Mesenchymal stem cell (in vitro differentiated cells and primary cell): ENCODE measurements at regions not wholly inside any gene's neighbourhood (a gene's known extent, or its start where the extent isn't known, plus 50 kb on each side); places are given as distances from the start of the nearest gene placed in this dataset.
A peak's percentile ranks its signal among the peaks of the same experiment; 100 is the strongest.

Experiments
- DNase-seq: peaks from one replicate; pipeline ENCODE4 v3.0.0-alpha.2; 2013
- H2AFZ ChIP-seq: one replicate; pipeline ENCODE4 v1.6.1; 2013; ENCODE audit warnings: low read depth, mild to moderate bottlenecking, control low read depth, inconsistent platforms, low read length, moderate library complexity
- H2AK5ac ChIP-seq: 2 replicates; pipeline ENCODE4 v1.6.1; 2013; ENCODE audit warnings: low read length, moderate library complexity, mild to moderate bottlenecking, inconsistent platforms; ENCODE audit not compliant: severe bottlenecking
- H2BK120ac ChIP-seq: one replicate; pipeline ENCODE4 v1.6.1; 2013; ENCODE audit warnings: low read depth, mild to moderate bottlenecking, inconsistent platforms, low read length, moderate library complexity
- H2BK12ac ChIP-seq, 2 experiments: one replicate each; pipeline ENCODE4 v1.6.1; 2013; ENCODE audit warnings: inconsistent platforms in 2 of 2, low read length in 2 of 2, mild to moderate bottlenecking in 2 of 2, moderate library complexity in 2 of 2, control low read depth in 1 of 2
- H2BK15ac ChIP-seq: one replicate; pipeline ENCODE4 v1.6.1; 2013; ENCODE audit warnings: mild to moderate bottlenecking, low read depth, inconsistent platforms; ENCODE audit not compliant: poor library complexity, severe bottlenecking
- H2BK5ac ChIP-seq: 2 replicates; pipeline ENCODE4 v1.6.1; 2013; ENCODE audit warnings: low read depth, mild to moderate bottlenecking, low read length, control low read depth, inconsistent platforms; ENCODE audit not compliant: poor library complexity, severe bottlenecking
- H3K14ac ChIP-seq, 2 experiments: one replicate each; pipeline ENCODE4 v1.6.1; 2013; ENCODE audit warnings: inconsistent platforms in 2 of 2, low read length in 2 of 2, control low read depth in 1 of 2, mild to moderate bottlenecking in 1 of 2, moderate library complexity in 1 of 2
- H3K18ac ChIP-seq, 2 experiments: one replicate each; pipeline ENCODE4 v1.6.1; 2013; ENCODE audit warnings: inconsistent platforms in 2 of 2, low read length in 2 of 2, control low read depth in 1 of 2, low read depth in 1 of 2, mild to moderate bottlenecking in 1 of 2
- H3K23ac ChIP-seq, 2 experiments: one replicate each; pipeline ENCODE4 v1.6.1; 2013; ENCODE audit warnings: inconsistent platforms in 2 of 2, low read length in 2 of 2, mild to moderate bottlenecking in 2 of 2, moderate library complexity in 2 of 2, control low read depth in 1 of 2
- H3K27ac ChIP-seq: 2 replicates; pipeline ENCODE4 v1.5.1; 2013; ENCODE audit warnings: mild to moderate bottlenecking, moderate library complexity, low read length, control low read depth, inconsistent platforms; ENCODE audit not compliant: poor library complexity, severe bottlenecking
- H3K27me3 ChIP-seq, 2 experiments: 2 replicates each; pipeline versions ENCODE4 v1.6.1 to v1.7.0; 2013; ENCODE audit warnings: low read length in 2 of 2, mild to moderate bottlenecking in 2 of 2, moderate library complexity in 2 of 2, control low read depth in 1 of 2, inconsistent platforms in 1 of 2; ENCODE audit not compliant: control insufficient read depth in 1 of 2, insufficient read depth in 1 of 2
- H3K36me3 ChIP-seq, 2 experiments: 2 replicates each; pipeline versions ENCODE4 v1.6.1 to v1.7.0; 2013; ENCODE audit warnings: low read length in 2 of 2, control low read depth in 1 of 2, inconsistent platforms in 1 of 2, low read depth in 1 of 2, mild to moderate bottlenecking in 1 of 2; ENCODE audit not compliant: insufficient read depth in 2 of 2, control insufficient read depth in 1 of 2
- H3K4ac ChIP-seq, 2 experiments: one replicate each; pipeline ENCODE4 v1.6.1; 2013; ENCODE audit warnings: inconsistent platforms in 2 of 2, low read length in 2 of 2, mild to moderate bottlenecking in 2 of 2, moderate library complexity in 2 of 2, control low read depth in 1 of 2, low read depth in 1 of 2
- H3K4me1 ChIP-seq: 2 replicates; pipeline ENCODE4 v1.6.1; 2013; ENCODE audit warnings: low read depth, low read length, control low read depth; ENCODE audit not compliant: control insufficient read depth, insufficient read depth
- H3K4me2 ChIP-seq: 2 replicates; pipeline ENCODE4 v1.6.1; 2013; ENCODE audit warnings: low read length, mild to moderate bottlenecking, inconsistent platforms; ENCODE audit not compliant: poor library complexity, severe bottlenecking
- H3K4me3 ChIP-seq, 2 experiments: 2 replicates each; pipeline versions ENCODE4 v1.5.1 to v1.7.0; 2013; ENCODE audit warnings: low read length in 2 of 2, mild to moderate bottlenecking in 2 of 2, control low read depth in 1 of 2, low read depth in 1 of 2; ENCODE audit not compliant: insufficient read depth in 1 of 2
- H3K79me1 ChIP-seq: replicated peaks from 2 replicates; pipeline ENCODE4 v1.6.1; 2013; ENCODE audit warnings: mild to moderate bottlenecking, control low read depth, low read length, inconsistent platforms; ENCODE audit not compliant: poor library complexity, severe bottlenecking
- H3K9ac ChIP-seq: 2 replicates; pipeline ENCODE4 v1.7.0; 2013; ENCODE audit warnings: mild to moderate bottlenecking, low read length, moderate library complexity
- H3K9me3 ChIP-seq: 2 replicates; pipeline ENCODE4 v1.7.0; 2013; ENCODE audit warnings: mild to moderate bottlenecking, low read length; ENCODE audit not compliant: control insufficient read depth
- H4K8ac ChIP-seq: one replicate; pipeline ENCODE4 v1.6.1; 2013; ENCODE audit warnings: inconsistent platforms, mild to moderate bottlenecking, low read length, moderate library complexity
- H4K91ac ChIP-seq: one replicate; pipeline ENCODE4 v1.6.1; 2013; ENCODE audit warnings: mild to moderate bottlenecking, low read length, inconsistent platforms
- WGBS: methylation state at CpG from one replicate; pipeline ENCODE4 v1.1.7; 2013; ENCODE audit warnings: mixed read lengths; 5-methylcytosine and 5-hydroxymethylcytosine counted together

DNA sequence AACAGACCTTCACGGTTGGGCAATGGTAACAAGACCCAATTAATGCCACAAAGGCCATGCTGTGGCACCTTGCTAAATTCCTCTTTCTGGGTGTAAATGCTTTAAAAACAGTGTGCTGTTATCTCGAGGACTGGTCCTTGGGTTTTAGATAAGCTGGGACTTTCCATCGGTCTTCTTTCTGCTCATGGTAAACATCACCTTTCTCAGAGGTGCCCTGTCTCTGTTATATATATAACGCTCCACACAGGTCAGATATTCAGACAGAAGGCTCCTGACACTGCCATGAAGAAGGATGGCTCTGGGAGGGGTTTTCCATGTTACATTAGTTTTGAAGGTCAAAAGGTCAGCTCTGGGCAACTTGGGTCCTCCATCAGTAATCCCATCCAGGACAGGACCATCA, 151.6 kb downstream of the BBOX1 start:
- H3K4me2 ChIP-seq: no peak overlapping the region

DNA sequence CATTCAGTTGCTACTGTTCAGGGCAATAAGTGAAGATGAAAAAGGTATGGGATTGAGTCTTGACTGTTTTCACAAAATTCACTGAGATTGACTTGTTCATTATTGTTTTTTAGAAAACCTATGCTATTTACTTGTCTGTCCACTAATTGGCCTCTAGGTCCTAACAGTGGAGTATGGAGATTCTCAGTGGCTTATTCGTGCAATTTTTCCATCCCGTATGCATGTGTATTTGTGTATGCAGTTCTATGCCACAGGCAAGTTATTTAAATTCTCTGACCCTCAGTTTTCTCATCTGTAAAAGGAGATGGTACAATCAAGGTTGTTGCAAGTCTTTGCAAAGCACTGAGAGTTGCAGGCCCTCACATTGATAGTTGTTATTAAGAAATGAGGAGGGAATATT, 151.0 kb downstream of the BBOX1 start:
- H2BK12ac ChIP-seq: no peak overlapping the region
- H2BK15ac ChIP-seq: no peak overlapping the region
- no peak overlapping the region for H3K4me3 ChIP-seq
- no peak overlapping the region for H3K4me2 ChIP-seq
- H2BK5ac ChIP-seq: no peak overlapping the region
- H4K91ac ChIP-seq: no peak overlapping the region
- WGBS: 100% methylated on average over 2 of the region's 2 CpGs
- H3K27me3 ChIP-seq: no peaks in the 10 kb centered on the region
- no peak overlapping the region for H2AK5ac ChIP-seq
- no peak overlapping the region for H3K18ac ChIP-seq
- no peak overlapping the region for H3K14ac ChIP-seq
- no peak overlapping the region for H2AFZ ChIP-seq
- H3K9ac ChIP-seq: no peak overlapping the region
- no peaks in the 10 kb centered on the region for H3K79me1 ChIP-seq
- no peak overlapping the region for H3K27ac ChIP-seq
- peaks cover 0 to 3% of the 10 kb centered on the region in 2 experiments for H3K36me3 ChIP-seq
- no peak for DNase-seq
- no peak overlapping the region for H4K8ac ChIP-seq
- H2BK120ac ChIP-seq: no peak overlapping the region
- H3K9me3 ChIP-seq: no peaks in the 10 kb centered on the region
- H3K4ac ChIP-seq: no peak overlapping the region
- H3K23ac ChIP-seq: no peak overlapping the region
- peaks cover 2% of the 10 kb centered on the region for H3K4me1 ChIP-seq

More for the DNA sequence above, 151.6 kb downstream of the BBOX1 start:
- no peak overlapping the region for H2BK120ac ChIP-seq
- no peak overlapping the region for H3K18ac ChIP-seq
- no peaks in the 10 kb centered on the region for H3K9me3 ChIP-seq
- no peak for DNase-seq
- peaks cover 0 to 3% of the 10 kb centered on the region in 2 experiments for H3K36me3 ChIP-seq
- no peak overlapping the region for H4K91ac ChIP-seq
- no peak overlapping the region for H3K4me3 ChIP-seq
- H2BK15ac ChIP-seq: no peak overlapping the region
- no peaks in the 10 kb centered on the region for H3K27me3 ChIP-seq
- no peak overlapping the region for H3K27ac ChIP-seq
- no peak overlapping the region for H2AFZ ChIP-seq
- H3K79me1 ChIP-seq: no peaks in the 10 kb centered on the region
- H3K9ac ChIP-seq: no peak overlapping the region
- 61% methylated on average over 3 of the region's 4 CpGs for WGBS
- H2BK12ac ChIP-seq: no peak overlapping the region
- no peak overlapping the region for H3K14ac ChIP-seq
- no peak overlapping the region for H3K23ac ChIP-seq
- H2BK5ac ChIP-seq: no peak overlapping the region
- H3K4me1 ChIP-seq: peaks cover 2% of the 10 kb centered on the region
- peak overlapping the region; percentile 22 for H2AK5ac ChIP-seq
- no peak overlapping the region for H3K4ac ChIP-seq
- H4K8ac ChIP-seq: no peak overlapping the region

DNA sequence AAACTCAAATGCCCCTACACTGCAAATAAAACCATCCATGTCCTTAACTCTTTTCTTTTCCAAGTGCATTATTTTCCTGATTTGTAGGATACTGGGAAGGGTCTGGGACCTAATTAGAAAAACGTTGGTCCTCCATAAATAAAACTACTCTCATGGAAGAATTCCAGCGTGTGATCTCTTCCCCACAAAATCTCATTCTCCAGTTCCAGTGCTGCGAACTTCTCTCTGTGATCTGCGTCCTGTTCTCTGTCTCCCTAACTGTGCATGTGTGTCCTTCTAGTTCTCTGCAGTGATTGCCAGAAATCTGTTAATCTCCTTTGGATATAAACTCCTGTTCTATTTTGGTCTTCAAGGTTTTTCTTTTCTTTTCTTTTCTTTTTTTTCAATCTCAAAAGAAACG, 148.1 kb downstream of the BBOX1 start:
- Histone ChIP-seq H3K9ac (no peak overlapping the region), H3K36me3 (peaks cover 0 to 3% of the 10 kb centered on the region in 2 experiments), H3K18ac (no peak overlapping the region), H3K79me1 (no peaks in the 10 kb centered on the region), H3K4me3 (no peak overlapping the region), H2AK5ac (no peak overlapping the region), H2BK15ac (no peak overlapping the region), H3K4ac (no peak overlapping the region), H2BK12ac (no peak overlapping the region), H2BK120ac (no peak overlapping the region), H3K23ac (no peak overlapping the region), H4K8ac (no peak overlapping the region), H4K91ac (no peak overlapping the region), H3K27ac (no peak overlapping the region), H2AFZ (no peak overlapping the region), H3K9me3 (no peaks in the 10 kb centered on the region), H3K14ac (no peak overlapping the region), H3K27me3 (no peaks in the 10 kb centered on the region), H3K4me2 (no peak overlapping the region), H3K4me1 (peaks cover 2% of the 10 kb centered on the region), H2BK5ac (no peak overlapping the region)
- DNase-seq: no peak
- WGBS: 53% methylated on average over 4 of the region's 5 CpGs

DNA sequence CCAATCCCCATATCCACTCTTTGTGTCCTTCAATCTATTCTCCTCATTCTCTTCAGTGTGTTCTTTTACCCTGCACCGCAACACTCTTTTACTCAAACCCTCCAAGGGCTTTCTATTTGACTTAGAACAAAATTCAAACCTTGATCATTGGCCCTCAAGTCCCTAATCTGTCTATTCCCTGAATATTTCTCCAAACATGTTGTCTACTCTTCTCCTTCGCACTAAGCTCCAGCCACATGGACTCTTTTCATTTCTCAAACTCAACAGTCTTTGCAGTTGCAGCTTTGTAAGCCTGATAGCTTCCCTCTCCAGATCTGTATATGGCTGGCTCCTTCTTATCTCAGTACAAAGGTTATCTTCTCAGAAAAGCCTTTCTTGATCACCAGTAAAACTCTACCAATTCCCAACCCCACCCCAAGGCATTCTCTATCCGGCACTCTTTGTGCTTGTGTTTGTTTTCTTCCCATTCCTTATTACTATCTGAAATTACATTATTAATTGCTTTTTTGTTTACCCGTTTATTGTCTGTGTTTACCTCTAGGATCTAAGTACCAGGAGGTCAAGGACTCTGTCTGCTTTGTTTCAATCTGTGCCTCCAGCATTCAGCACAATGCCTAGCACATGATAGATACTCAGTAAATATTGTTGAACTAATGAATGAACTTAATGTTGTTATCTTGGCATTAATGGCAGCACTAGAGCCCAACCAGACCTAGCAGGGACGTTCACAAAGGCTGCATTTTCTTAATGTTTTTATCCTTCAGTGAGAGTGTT, 147.4 kb downstream of the BBOX1 start:
- no peak overlapping the region for H3K4me2 ChIP-seq
- H3K18ac ChIP-seq: no peak overlapping the region
- H2BK120ac ChIP-seq: no peak overlapping the region
- H3K27ac ChIP-seq: no peak overlapping the region
- no peak overlapping the region for H3K9ac ChIP-seq
- H2AFZ ChIP-seq: no peak overlapping the region
- no peaks in the 10 kb centered on the region for H3K79me1 ChIP-seq
- no peak overlapping the region for H4K8ac ChIP-seq
- H2BK15ac ChIP-seq: no peak overlapping the region
- no peak overlapping the region for H4K91ac ChIP-seq
- H3K23ac ChIP-seq: no peak overlapping the region
- no peak for DNase-seq
- H2BK12ac ChIP-seq: no peak overlapping the region
- 65% methylated on average over 3 of the region's 5 CpGs for WGBS
- no peak overlapping the region for H2BK5ac ChIP-seq
- peaks cover 2% of the 10 kb centered on the region for H3K4me1 ChIP-seq
- H2AK5ac ChIP-seq: no peak overlapping the region
- no peaks in the 10 kb centered on the region for H3K9me3 ChIP-seq
- no peaks in the 10 kb centered on the region for H3K27me3 ChIP-seq
- H3K4ac ChIP-seq: no peak overlapping the region
- H3K36me3 ChIP-seq: peaks cover 0 to 3% of the 10 kb centered on the region in 2 experiments
- H3K14ac ChIP-seq: no peak overlapping the region
- no peak overlapping the region for H3K4me3 ChIP-seq
